Mesenchymal stem cell (in vitro differentiated cells and primary cell): ENCODE measurements at regions not wholly inside any gene's neighbourhood (a gene's known extent, or its start where the extent isn't known, plus 50 kb on each side); places are given as distances from the start of the nearest gene placed in this dataset.
A peak's percentile ranks its signal among the peaks of the same experiment; 100 is the strongest.

Experiments used
- DNase-seq: peaks from one replicate; pipeline ENCODE4 v3.0.0-alpha.2; 2013
- H2AFZ ChIP-seq: one replicate; pipeline ENCODE4 v1.6.1; 2013; ENCODE audit warnings: low read depth, mild to moderate bottlenecking, control low read depth, inconsistent platforms, low read length, moderate library complexity
- H2AK5ac ChIP-seq: 2 replicates; pipeline ENCODE4 v1.6.1; 2013; ENCODE audit warnings: low read length, moderate library complexity, mild to moderate bottlenecking, inconsistent platforms; ENCODE audit not compliant: severe bottlenecking
- H2BK120ac ChIP-seq: one replicate; pipeline ENCODE4 v1.6.1; 2013; ENCODE audit warnings: low read depth, mild to moderate bottlenecking, inconsistent platforms, low read length, moderate library complexity
- H2BK12ac ChIP-seq, 2 experiments: one replicate each; pipeline ENCODE4 v1.6.1; 2013; ENCODE audit warnings: inconsistent platforms in 2 of 2, low read length in 2 of 2, mild to moderate bottlenecking in 2 of 2, moderate library complexity in 2 of 2, control low read depth in 1 of 2
- H2BK15ac ChIP-seq: one replicate; pipeline ENCODE4 v1.6.1; 2013; ENCODE audit warnings: mild to moderate bottlenecking, low read depth, inconsistent platforms; ENCODE audit not compliant: poor library complexity, severe bottlenecking
- H2BK5ac ChIP-seq: 2 replicates; pipeline ENCODE4 v1.6.1; 2013; ENCODE audit warnings: low read depth, mild to moderate bottlenecking, low read length, control low read depth, inconsistent platforms; ENCODE audit not compliant: poor library complexity, severe bottlenecking
- H3K14ac ChIP-seq, 2 experiments: one replicate each; pipeline ENCODE4 v1.6.1; 2013; ENCODE audit warnings: inconsistent platforms in 2 of 2, low read length in 2 of 2, control low read depth in 1 of 2, mild to moderate bottlenecking in 1 of 2, moderate library complexity in 1 of 2
- H3K18ac ChIP-seq, 2 experiments: one replicate each; pipeline ENCODE4 v1.6.1; 2013; ENCODE audit warnings: inconsistent platforms in 2 of 2, low read length in 2 of 2, control low read depth in 1 of 2, low read depth in 1 of 2, mild to moderate bottlenecking in 1 of 2
- H3K23ac ChIP-seq, 2 experiments: one replicate each; pipeline ENCODE4 v1.6.1; 2013; ENCODE audit warnings: inconsistent platforms in 2 of 2, low read length in 2 of 2, mild to moderate bottlenecking in 2 of 2, moderate library complexity in 2 of 2, control low read depth in 1 of 2
- H3K27ac ChIP-seq: 2 replicates; pipeline ENCODE4 v1.5.1; 2013; ENCODE audit warnings: mild to moderate bottlenecking, moderate library complexity, low read length, control low read depth, inconsistent platforms; ENCODE audit not compliant: poor library complexity, severe bottlenecking
- H3K27me3 ChIP-seq, 2 experiments: 2 replicates each; pipeline versions ENCODE4 v1.6.1 to v1.7.0; 2013; ENCODE audit warnings: low read length in 2 of 2, mild to moderate bottlenecking in 2 of 2, moderate library complexity in 2 of 2, control low read depth in 1 of 2, inconsistent platforms in 1 of 2; ENCODE audit not compliant: control insufficient read depth in 1 of 2, insufficient read depth in 1 of 2
- H3K36me3 ChIP-seq, 2 experiments: 2 replicates each; pipeline versions ENCODE4 v1.6.1 to v1.7.0; 2013; ENCODE audit warnings: low read length in 2 of 2, control low read depth in 1 of 2, inconsistent platforms in 1 of 2, low read depth in 1 of 2, mild to moderate bottlenecking in 1 of 2; ENCODE audit not compliant: insufficient read depth in 2 of 2, control insufficient read depth in 1 of 2
- H3K4ac ChIP-seq, 2 experiments: one replicate each; pipeline ENCODE4 v1.6.1; 2013; ENCODE audit warnings: inconsistent platforms in 2 of 2, low read length in 2 of 2, mild to moderate bottlenecking in 2 of 2, moderate library complexity in 2 of 2, control low read depth in 1 of 2, low read depth in 1 of 2
- H3K4me1 ChIP-seq: 2 replicates; pipeline ENCODE4 v1.6.1; 2013; ENCODE audit warnings: low read depth, low read length, control low read depth; ENCODE audit not compliant: control insufficient read depth, insufficient read depth
- H3K4me2 ChIP-seq: 2 replicates; pipeline ENCODE4 v1.6.1; 2013; ENCODE audit warnings: low read length, mild to moderate bottlenecking, inconsistent platforms; ENCODE audit not compliant: poor library complexity, severe bottlenecking
- H3K4me3 ChIP-seq, 2 experiments: 2 replicates each; pipeline versions ENCODE4 v1.5.1 to v1.7.0; 2013; ENCODE audit warnings: low read length in 2 of 2, mild to moderate bottlenecking in 2 of 2, control low read depth in 1 of 2, low read depth in 1 of 2; ENCODE audit not compliant: insufficient read depth in 1 of 2
- H3K79me1 ChIP-seq: replicated peaks from 2 replicates; pipeline ENCODE4 v1.6.1; 2013; ENCODE audit warnings: mild to moderate bottlenecking, control low read depth, low read length, inconsistent platforms; ENCODE audit not compliant: poor library complexity, severe bottlenecking
- H3K9ac ChIP-seq: 2 replicates; pipeline ENCODE4 v1.7.0; 2013; ENCODE audit warnings: mild to moderate bottlenecking, low read length, moderate library complexity
- H3K9me3 ChIP-seq: 2 replicates; pipeline ENCODE4 v1.7.0; 2013; ENCODE audit warnings: mild to moderate bottlenecking, low read length; ENCODE audit not compliant: control insufficient read depth
- H4K8ac ChIP-seq: one replicate; pipeline ENCODE4 v1.6.1; 2013; ENCODE audit warnings: inconsistent platforms, mild to moderate bottlenecking, low read length, moderate library complexity
- H4K91ac ChIP-seq: one replicate; pipeline ENCODE4 v1.6.1; 2013; ENCODE audit warnings: mild to moderate bottlenecking, low read length, inconsistent platforms
- WGBS: methylation state at CpG from one replicate; pipeline ENCODE4 v1.1.7; 2013; ENCODE audit warnings: mixed read lengths; 5-methylcytosine and 5-hydroxymethylcytosine counted together

GRCh38 chr13:50594276-50595051 is 249.0 kb downstream of the DLEU7 start:
- Histone ChIP-seq H3K9me3 (no peaks in the 10 kb centered on the region), H3K79me1 (no peaks in the 10 kb centered on the region)
- WGBS: 57% methylated on average over 8 of the region's 11 CpGs

DNA sequence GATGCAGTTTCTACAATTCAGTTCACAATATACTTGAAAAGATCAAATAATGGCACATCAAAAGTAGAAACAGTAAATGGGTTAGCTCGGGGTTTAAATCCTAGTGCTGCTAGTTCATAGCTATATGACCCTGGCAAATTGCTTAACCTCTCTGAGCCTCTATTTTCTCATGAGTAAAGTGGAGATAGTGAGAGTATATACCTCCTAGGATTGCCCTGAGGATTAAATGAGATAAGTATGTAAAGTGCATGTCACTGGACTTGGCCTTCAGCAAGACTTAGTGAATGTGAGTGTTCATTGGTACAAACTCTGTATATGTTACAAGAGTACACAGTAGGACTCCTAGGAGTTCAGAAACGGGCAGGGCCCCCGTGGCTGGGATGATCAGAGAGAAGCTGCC is 248.3 kb downstream of the DLEU7 start:
- Histone ChIP-seq H2BK12ac (no peak overlapping the region), H3K23ac (no peak overlapping the region), H3K9ac (peak overlapping the region; percentile 67), H2AFZ (no peak overlapping the region), H3K27ac (no peak overlapping the region), H3K4ac (no peak overlapping the region), H4K8ac (no peak overlapping the region), H3K14ac (no peak overlapping the region), H3K4me2 (no peak overlapping the region), H3K79me1 (no peaks in the 10 kb centered on the region), H2BK5ac (no peak overlapping the region), H3K27me3 (no peaks in the 10 kb centered on the region), H2AK5ac (no peak overlapping the region), H3K36me3 (no peaks in the 10 kb centered on the region), H4K91ac (no peak overlapping the region), H3K9me3 (no peaks in the 10 kb centered on the region), H3K18ac (no peak overlapping the region), H3K4me1 (peaks cover 5% of the 10 kb centered on the region), H3K4me3 (no peak overlapping the region), H2BK120ac (no peak overlapping the region), H2BK15ac (no peak overlapping the region)
- no peak for DNase-seq
- 92% methylated on average over 3 of the region's 3 CpGs for WGBS

More at GRCh38 chr13:50594276-50595051, 249.0 kb downstream of the DLEU7 start:
- Histone ChIP-seq H3K4me2 (no peak overlapping the region), H4K91ac (no peak overlapping the region), H3K36me3 (no peaks in the 10 kb centered on the region), H3K27me3 (no peaks in the 10 kb centered on the region), H2AFZ (no peak overlapping the region), H3K4me1 (peaks cover 5% of the 10 kb centered on the region), H3K18ac (no peak overlapping the region), H2BK120ac (no peak overlapping the region), H3K4me3 (peak overlapping the region in 1 of 2 experiments; percentile 43), H2BK15ac (no peak overlapping the region), H2BK5ac (no peak overlapping the region), H3K9ac (peak overlapping the region; percentile 67), H3K27ac (peak overlapping the region; percentile 50), H2BK12ac (no peak overlapping the region), H3K23ac (no peak overlapping the region), H3K14ac (no peak overlapping the region), H2AK5ac (no peak overlapping the region), H4K8ac (no peak overlapping the region), H3K4ac (no peak overlapping the region)
- no peak for DNase-seq

DNA sequence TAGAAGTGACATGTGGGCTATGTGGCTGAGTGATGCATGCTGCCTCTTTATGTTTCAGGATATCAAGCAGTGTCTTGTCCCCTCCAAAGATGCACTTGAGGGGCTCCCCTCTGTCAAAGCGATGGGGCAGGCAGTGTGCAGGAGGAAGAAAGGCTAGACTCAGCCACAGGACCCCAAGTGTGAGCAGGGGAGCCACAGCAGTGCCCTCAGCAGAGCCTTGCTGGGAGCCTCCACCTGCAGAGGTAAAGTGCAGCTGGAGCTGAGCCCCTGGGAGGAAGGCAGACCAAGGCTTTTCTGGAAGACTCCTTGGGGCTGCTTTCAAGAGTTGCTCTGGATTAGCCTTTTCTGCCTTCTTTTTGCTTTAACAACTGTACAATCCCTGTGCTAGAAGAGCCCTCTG is 247.3 kb downstream of the DLEU7 start:
- Histone ChIP-seq H3K18ac (no peak overlapping the region), H2BK5ac (no peak overlapping the region), H2BK120ac (no peak overlapping the region), H2BK15ac (no peak overlapping the region), H3K27ac (no peak overlapping the region), H2BK12ac (no peak overlapping the region), H3K4me3 (no peak overlapping the region), H3K36me3 (no peaks in the 10 kb centered on the region), H3K27me3 (no peaks in the 10 kb centered on the region), H4K8ac (no peak overlapping the region), H3K4ac (no peak overlapping the region), H2AFZ (no peak overlapping the region), H3K4me2 (no peak overlapping the region), H3K79me1 (no peaks in the 10 kb centered on the region), H3K23ac (no peak overlapping the region), H3K9me3 (no peaks in the 10 kb centered on the region), H4K91ac (no peak overlapping the region), H2AK5ac (peak overlapping the region; percentile 15), H3K14ac (no peak overlapping the region), H3K4me1 (peaks cover 3% of the 10 kb centered on the region), H3K9ac (no peak overlapping the region)
- no peak for DNase-seq
- 92% methylated on average over 1 of the region's 1 CpG for WGBS

GRCh38 chr13:50596776-50597203 is 246.7 kb downstream of the DLEU7 start:
- H3K14ac ChIP-seq: no peak overlapping the region
- no peaks in the 10 kb centered on the region for H3K27me3 ChIP-seq
- DNase-seq: no peak
- H2BK15ac ChIP-seq: no peak overlapping the region
- H3K79me1 ChIP-seq: no peaks in the 10 kb centered on the region
- no peak overlapping the region for H4K91ac ChIP-seq
- no peak overlapping the region for H3K4me2 ChIP-seq
- no peak overlapping the region for H2BK5ac ChIP-seq
- no peak overlapping the region for H4K8ac ChIP-seq
- no peaks in the 10 kb centered on the region for H3K36me3 ChIP-seq
- H2BK12ac ChIP-seq: no peak overlapping the region
- H3K9me3 ChIP-seq: no peaks in the 10 kb centered on the region
- no peak overlapping the region for H3K4ac ChIP-seq
- 86% methylated on average over 2 of the region's 2 CpGs for WGBS
- H2AK5ac ChIP-seq: no peak overlapping the region
- peaks cover 3% of the 10 kb centered on the region for H3K4me1 ChIP-seq
- no peak overlapping the region for H2AFZ ChIP-seq
- H3K4me3 ChIP-seq: no peak overlapping the region
- no peak overlapping the region for H3K9ac ChIP-seq
- H3K23ac ChIP-seq: no peak overlapping the region
- no peak overlapping the region for H3K18ac ChIP-seq
- H3K27ac ChIP-seq: no peak overlapping the region
- no peak overlapping the region for H2BK120ac ChIP-seq
